PFSK-1 (cell line): ENCODE measurements at regions not wholly inside any gene's neighbourhood (a gene's known extent, or its start where the extent isn't known, plus 50 kb on each side); places are given as distances from the start of the nearest gene placed in this dataset.

Source experiments
- FOXP2 ChIP-seq: optimal IDR thresholded peaks from 2 replicates; pipeline ENCODE3; 2011; ENCODE audit warnings: borderline replicate concordance, control low read depth, inconsistent platforms; ENCODE audit not compliant: insufficient read depth; ENCODE audit errors: extremely low read length, extremely low read depth
- POLR2AphosphoS5 ChIP-seq: IDR thresholded peaks from 2 replicates; pipeline ENCODE4 v1.6.1; 2012; ENCODE audit warnings: low read depth, mild to moderate bottlenecking, control low read depth, low read length, moderate library complexity
- SIN3A ChIP-seq: IDR thresholded peaks from 2 replicates; pipeline ENCODE4 v1.6.1; 2012; ENCODE audit warnings: mild to moderate bottlenecking, low read length, moderate library complexity, borderline replicate concordance; ENCODE audit not compliant: insufficient read depth
- TAF1 ChIP-seq: IDR thresholded peaks from 2 replicates; pipeline ENCODE4 v1.6.1; 2012; ENCODE audit warnings: low read length, control low read depth, borderline replicate concordance; ENCODE audit not compliant: insufficient read depth
- TF ChIP-seq, protein P1 (sequence below), 2 experiments: IDR thresholded peaks; 2 replicates each; pipeline versions ENCODE4 v1.6.1 to v1.8.0; 2011 to 2012; ENCODE audit warnings: low read depth in 2 of 2, low read length in 2 of 2, control low read depth in 1 of 2, inconsistent platforms in 1 of 2, mild to moderate bottlenecking in 1 of 2, moderate library complexity in 1 of 2; ENCODE audit not compliant: insufficient read depth in 1 of 2

DNA sequence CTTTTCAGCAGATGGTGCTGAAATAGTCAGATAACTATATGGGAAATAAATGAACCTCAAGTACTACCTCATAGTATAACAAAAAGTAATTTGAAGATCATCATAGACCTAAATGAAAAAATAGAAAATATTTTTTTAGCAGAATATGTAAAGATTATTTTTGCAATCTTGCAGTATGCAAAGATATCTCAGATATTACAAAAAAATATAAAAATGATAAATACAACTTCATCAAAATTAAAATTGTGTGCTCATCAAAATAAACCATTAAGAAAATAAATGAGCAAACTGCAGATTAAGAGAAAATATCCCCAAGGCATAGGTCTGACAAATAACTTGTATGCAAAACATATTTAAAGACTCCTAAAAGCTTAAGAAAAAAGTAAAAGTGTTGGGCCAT lies 83.4 kb upstream of the KCND2 start:
- TF ChIP-seq TAF1 (no peak), FOXP2 (no peak), POLR2AphosphoS5 (no peak)

DNA sequence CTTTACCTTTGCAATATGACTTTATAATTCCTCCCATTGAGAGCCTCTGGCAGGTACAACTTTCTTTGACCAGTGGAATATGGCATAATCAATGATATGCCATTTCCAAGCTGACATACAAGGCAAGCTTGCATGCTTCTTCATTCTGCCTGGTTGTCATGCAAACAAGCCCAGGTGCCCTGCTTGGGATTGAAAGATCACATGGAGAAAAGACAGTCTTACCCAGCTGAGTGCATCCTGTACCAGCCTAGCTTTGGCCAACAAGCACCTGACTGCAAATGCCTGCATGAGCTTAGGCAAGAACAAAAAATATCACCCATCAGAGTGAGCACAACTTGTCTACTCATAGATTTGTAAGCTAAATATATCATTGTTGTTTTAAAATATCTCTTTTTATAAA lies 82.9 kb upstream of the KCND2 start:
- TF ChIP-seq, protein P1, sequence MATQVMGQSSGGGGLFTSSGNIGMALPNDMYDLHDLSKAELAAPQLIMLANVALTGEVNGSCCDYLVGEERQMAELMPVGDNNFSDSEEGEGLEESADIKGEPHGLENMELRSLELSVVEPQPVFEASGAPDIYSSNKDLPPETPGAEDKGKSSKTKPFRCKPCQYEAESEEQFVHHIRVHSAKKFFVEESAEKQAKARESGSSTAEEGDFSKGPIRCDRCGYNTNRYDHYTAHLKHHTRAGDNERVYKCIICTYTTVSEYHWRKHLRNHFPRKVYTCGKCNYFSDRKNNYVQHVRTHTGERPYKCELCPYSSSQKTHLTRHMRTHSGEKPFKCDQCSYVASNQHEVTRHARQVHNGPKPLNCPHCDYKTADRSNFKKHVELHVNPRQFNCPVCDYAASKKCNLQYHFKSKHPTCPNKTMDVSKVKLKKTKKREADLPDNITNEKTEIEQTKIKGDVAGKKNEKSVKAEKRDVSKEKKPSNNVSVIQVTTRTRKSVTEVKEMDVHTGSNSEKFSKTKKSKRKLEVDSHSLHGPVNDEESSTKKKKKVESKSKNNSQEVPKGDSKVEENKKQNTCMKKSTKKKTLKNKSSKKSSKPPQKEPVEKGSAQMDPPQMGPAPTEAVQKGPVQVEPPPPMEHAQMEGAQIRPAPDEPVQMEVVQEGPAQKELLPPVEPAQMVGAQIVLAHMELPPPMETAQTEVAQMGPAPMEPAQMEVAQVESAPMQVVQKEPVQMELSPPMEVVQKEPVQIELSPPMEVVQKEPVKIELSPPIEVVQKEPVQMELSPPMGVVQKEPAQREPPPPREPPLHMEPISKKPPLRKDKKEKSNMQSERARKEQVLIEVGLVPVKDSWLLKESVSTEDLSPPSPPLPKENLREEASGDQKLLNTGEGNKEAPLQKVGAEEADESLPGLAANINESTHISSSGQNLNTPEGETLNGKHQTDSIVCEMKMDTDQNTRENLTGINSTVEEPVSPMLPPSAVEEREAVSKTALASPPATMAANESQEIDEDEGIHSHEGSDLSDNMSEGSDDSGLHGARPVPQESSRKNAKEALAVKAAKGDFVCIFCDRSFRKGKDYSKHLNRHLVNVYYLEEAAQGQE (IDR thresholded peaks at IDR 0.05; ENCODE audit: insufficient read depth in 1 of 2, low read depth in 2 of 2, low read length in 2 of 2): no peak
- TF ChIP-seq SIN3A: no peak
- no peak for TF ChIP-seq FOXP2
- no peak for TF ChIP-seq POLR2AphosphoS5
- no peak for TF ChIP-seq TAF1

DNA sequence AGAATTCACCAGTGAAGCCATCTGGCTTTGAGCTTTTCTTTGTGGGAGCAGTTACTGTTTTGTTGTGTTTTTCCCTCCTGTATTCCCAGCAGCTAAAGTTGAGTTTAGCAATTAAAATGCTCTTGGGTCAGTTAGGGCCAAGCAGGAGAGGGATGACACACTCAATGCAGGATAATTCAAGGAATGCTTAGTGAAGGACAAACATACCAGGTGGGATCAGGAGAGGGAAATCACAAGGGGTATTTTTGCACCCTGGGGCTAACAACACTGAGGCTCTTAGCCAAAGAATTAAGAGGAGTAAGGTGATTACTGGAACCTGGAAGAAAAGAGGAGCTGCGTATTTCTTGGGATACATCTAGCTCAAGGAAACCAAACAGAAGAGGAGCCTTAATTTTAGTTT lies 82.4 kb upstream of the KCND2 start:
- TF ChIP-seq POLR2AphosphoS5 (no peak), TAF1 (no peak), SIN3A (no peak), FOXP2 (no peak)
- TF ChIP-seq, protein P1 (IDR thresholded peaks at IDR 0.05; ENCODE audit: insufficient read depth in 1 of 2, low read depth in 2 of 2, low read length in 2 of 2): no peak

DNA sequence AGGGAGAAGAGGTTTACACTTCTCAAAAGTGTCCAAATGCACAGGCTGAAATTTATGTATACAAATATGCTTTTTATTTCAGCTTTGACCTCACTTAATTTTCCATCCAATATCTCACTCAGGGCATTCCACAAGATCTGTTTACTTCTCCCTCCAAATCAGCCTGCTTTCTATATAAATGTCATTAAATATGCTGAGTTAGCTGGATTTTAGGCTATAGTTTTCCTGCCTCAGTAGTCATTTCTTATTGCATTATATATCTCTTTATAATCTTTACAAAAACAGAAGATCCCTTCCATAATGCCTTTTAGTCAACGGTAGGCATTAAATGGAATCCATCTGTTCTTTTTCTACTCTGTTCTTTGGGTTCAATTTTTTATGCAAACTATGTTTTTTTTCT lies 71.7 kb upstream of the KCND2 start:
- TF ChIP-seq SIN3A (no peak), POLR2AphosphoS5 (no peak), FOXP2 (no peak), TAF1 (no peak)
- TF ChIP-seq, protein P1 (IDR thresholded peaks at IDR 0.05; ENCODE audit: insufficient read depth in 1 of 2, low read depth in 2 of 2, low read length in 2 of 2): no peak

DNA sequence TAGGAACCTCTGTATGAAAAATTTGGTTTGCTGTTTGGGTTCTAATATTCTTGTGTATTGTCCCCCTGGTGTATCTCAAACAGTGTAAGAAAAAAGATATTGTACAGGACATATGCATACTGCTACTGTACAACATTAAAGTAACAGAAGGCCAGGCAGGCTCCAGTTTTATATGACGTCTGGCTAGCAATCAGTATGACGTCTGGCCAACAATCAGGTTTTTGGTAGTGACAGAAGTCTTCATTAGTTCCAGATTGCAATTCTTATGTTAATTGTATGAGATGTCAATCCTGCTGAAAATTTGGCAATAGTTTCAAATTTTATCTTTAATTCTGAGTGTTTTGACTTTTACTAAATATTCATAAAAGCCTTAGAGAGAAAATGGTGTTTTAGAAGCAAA lies 67.9 kb upstream of the KCND2 start:
- TF ChIP-seq, protein P1 (IDR thresholded peaks at IDR 0.05; ENCODE audit: insufficient read depth in 1 of 2, low read depth in 2 of 2, low read length in 2 of 2): no peak
- TF ChIP-seq POLR2AphosphoS5 (no peak), TAF1 (no peak), SIN3A (no peak), FOXP2 (no peak)
